LoVo (cell line): ENCODE measurements at regions not wholly inside any gene's neighbourhood (a gene's known extent, or its start where the extent isn't known, plus 50 kb on each side); places are given as distances from the start of the nearest gene placed in this dataset.
"Not testable (repeated sequence)": the region's sequence is repeated elsewhere in the genome, so short reads cannot be mapped to it uniquely, and the experiment has no call there.

Source experiments
- DNase-seq: peaks from one replicate; pipeline ENCODE4 v3.0.0-alpha.2; 2016; ENCODE audit warnings: low spot score

- DNase-seq = no peak
These were observed 587.5 kb downstream of the CD109 start for GRCh38 chr6:74283532-74283931.

DNA sequence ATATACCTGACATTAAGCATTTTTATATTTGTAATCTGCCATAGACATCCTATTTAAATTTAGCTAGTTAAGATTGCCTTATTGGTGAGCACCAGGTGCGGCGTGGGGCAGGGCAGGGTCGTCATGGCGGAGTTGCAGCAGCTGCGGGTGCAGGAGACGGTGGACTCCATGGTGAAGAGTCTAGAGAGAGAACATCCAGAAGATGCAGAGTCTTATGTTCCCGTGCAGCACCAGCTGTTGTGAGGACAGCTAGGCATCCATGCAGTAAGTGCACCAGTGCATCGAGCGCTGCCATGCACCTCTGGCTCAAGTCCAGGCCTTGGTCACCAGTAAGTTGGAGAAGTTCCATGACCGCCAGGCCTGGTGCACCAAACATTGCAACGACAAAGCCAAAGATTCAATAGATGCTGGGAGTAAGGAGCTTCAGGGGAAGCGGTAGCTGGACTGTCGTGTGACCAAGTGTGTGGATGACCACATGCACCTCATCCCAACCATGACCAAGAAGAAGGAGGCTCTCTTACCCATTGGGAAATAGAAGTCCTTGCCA is 586.2 kb downstream of the CD109 start:
- DNase-seq = no peak

- DNase-seq = no peak
These were observed 584.2 kb downstream of the CD109 start for GRCh38 chr6:74280130-74280692.

GRCh38 chr6:74277777-74278186 is 581.8 kb downstream of the CD109 start:
- no peak for DNase-seq

DNA sequence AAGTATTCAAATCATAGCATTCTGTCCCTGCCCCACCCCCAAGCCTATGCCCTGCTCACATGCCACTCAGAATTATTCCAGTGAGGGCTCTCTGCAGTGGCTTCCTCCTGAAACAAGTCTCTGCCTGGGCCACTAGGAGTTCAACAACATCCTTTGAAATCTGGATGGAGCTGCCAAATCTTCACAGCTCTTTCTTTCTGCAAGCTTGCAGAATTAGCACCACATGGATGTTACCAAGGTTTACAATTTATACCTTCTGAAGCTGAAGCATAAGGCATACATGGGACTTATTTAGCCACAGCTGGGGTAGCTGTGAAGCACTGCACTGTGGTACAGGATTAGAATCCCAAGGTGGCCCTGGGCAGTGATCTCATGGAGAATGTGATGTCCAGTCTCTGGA is 577.5 kb downstream of the CD109 start:
- DNase-seq = no peak

GRCh38 chr6:74269600-74269858 is 573.5 kb downstream of the CD109 start:
- no peak for DNase-seq

DNA sequence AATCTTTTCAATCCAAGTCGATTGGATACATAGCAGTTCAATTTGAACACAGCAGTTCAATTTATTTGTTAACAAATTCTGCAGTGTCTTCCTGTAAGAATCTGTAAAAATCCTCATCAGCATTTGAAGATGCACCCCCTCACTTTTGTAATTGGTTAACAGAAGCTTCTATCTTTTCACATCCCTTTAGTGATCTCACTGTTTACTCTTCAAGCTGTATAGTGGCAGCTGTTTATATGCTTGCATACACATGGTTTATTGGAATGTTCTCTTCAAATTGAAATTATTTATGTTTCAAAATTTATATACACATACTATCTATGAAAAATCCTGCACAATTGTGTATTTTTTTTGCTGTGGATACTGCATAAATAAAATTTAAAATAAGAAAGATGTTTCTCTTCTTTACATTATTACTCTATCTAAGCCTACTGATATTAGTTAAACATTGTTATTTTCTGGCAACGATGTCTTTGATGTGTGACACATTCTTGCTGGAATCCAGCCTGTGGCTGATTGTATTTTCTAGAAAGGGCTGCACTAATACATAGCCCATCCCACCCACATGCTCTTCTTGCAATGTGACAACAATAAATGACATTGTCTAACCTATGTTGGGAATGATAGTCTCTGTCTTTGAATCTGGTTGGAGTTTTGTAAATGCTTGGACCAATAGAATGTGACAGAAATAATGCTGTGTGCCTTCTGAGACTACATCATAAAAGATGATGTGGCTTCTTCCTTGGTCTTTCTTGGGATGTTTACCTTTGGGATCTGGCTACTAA is 573.0 kb downstream of the CD109 start:
- no peak for DNase-seq

DNA sequence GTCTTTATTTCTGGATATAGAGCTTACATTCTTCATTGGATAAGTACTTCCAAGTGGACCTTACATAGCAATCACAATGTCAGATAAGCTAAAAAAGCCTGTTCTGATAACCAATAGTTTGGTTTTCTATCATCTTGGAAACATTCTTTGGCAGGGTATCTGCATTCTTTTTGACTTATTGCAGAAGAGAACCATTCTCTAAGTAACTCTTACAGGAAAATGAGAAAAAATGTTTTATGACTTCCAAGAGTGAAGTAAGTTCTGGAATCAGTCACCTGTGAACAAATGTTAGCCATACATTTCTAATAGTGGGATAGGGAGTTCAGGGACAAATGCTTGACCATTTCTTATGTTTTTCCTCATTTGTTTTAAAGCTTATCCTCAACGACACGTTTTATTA is 564.0 kb downstream of the CD109 start:
- DNase-seq = no peak

DNA sequence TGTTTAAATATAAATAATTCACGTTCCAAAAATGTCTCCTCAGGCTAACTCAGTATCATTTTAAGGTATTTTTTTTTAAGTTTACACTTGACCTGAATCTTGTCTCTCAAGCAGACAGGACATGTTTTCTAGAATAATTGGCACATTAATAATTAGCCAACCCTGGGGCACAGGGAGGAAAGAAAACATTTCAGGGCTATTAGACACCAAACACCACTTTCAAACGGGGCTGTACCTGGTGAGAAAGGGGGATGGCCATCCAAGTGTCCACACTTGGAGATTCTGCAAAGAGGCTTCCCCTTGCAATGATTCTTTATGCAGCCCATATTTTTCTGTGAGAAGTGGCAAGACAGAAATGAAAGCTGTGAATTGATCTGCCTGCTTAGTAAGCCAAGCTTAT is 560.8 kb downstream of the CD109 start:
- DNase-seq = no peak

- DNase-seq = no peak
These were observed 560.4 kb downstream of the CD109 start for GRCh38 chr6:74256381-74256780.

GRCh38 chr6:74255007-74255406 is 559.0 kb downstream of the CD109 start:
- not testable (repeated sequence) for DNase-seq

DNA sequence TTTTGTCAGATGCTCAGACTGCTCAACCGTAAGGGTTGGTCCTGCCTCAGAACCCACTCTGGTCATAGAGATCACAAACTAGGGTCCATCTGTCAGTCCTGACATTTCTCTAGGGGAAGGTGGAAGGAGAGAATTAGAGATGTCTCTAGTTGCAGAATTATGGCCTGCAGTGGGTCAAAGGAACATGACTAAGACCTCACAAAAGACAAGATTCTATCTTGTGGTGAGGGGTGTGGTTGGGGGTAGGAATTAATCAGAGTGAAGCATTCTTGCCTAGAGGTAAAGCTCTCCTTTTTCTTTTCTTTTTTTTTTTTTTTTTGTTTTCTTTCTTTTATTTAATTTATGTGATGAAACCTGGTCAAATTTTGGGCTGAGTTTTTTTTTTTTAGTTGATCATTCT is 558.1 kb downstream of the CD109 start:
- not testable (repeated sequence) for DNase-seq

DNA sequence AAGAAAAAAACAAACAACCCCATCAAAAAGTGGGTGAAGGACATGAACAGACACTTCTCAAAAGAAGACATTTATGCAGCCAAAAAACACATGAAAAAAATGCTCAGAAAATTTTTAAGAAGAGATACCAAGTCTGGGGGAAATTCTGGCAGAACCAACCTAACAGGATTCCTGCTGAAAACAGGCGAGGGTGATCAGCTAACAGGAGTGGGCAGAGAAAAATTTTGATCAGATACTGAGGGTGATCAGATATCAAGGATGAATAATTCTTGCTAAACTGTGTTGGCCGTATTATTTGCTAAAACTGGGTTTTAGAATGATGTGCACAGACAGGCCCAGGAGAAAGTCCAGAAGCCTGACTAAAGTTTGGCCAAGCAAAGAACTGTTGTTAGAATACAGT is 557.3 kb downstream of the CD109 start:
- DNase-seq = no peak

DNA sequence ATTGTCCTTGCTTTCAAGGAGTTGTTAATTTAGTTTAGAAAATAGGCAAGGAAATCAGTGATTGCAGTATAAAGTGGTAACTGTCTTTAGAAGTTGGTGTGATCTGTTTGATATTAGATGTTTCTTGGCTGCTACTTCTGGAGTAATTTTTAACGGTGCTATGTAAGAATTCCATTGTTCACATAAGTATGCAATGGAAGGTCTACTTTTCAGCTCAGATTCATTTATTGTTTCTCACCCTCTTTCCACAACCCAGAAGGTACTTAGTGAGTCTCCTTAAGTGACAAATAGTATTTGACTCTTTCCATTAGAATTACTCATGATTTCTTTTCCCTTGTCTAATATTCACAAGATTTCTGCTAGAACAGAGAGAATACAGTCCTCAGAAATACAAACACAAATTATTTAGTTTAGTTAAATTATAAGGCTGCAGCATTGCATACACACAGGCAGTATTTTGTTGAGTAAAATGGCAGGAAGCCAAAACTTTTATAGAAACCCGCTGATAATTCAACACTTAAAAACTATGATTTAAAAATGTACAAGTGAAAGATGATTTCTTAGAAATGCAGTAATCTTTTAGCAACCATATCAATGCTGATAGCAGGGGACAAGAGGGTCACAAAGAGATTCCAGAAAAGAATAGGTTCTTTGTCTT is 554.3 kb downstream of the CD109 start:
- DNase-seq = no peak

DNA sequence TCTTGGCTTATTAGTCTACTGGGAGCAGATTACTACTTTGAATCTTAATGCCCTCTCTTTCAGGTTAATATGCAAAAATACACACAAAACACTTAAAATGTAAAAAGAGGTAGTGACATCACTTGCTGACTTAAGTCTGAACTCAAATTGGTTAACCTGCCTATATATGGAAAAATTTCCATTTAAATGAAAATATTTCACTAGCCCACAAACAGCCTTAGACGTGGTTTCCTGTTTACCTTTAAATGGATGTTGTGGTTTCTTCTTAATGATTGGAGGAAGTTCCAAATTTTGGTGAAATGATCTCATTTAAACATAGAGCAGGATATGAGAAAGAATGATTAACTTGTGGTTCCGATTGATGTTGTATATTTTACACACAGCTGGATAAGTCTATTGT is 553.7 kb downstream of the CD109 start:
- DNase-seq = no peak

DNA sequence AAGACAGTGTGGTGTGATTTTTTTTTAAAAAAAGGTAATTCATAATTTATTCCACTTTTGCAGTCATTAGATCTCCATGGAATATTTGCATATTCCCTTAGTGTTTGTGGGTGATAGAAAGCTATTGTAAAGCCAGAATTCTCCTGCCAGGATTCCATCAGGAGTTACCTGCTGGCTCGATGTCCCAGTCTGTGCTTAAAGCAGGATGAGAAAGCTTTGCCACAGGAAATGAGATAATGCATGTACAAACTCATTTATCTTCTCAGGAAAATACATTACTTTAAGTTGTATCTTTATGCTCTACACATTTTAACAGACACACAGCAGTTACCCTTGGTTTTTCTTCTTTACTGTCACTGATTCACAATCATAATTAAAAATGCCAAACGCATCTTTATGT is 553.0 kb downstream of the CD109 start:
- no peak for DNase-seq

DNA sequence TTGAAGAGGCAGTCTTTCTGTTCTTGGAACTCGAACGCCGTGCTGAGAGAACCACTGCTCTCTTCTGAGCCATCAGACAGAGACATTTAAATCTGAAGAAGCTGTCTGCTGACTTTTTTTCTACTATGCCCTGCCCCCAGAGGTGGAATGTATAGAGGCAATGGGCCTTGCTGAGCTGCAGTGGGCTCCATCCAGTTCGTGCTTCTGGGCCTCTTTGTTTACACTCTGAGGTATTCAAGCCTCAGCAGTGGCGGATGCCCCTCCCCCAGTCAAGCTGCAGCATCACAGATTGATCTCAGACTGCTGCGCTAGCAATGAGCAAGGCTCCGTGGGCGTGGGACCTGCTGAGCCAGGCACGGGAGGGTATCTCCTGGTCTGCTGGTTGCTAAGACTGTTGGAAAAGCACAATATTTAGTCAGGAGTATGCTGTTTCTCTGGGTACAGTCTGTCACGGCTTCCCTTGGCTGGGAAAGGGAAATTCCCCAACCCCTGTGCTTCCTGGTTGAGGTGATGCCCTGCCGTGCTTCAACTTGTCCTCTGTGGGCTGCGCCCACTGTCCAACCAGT is 526.8 kb downstream of the CD109 start:
- no peak for DNase-seq

- DNase-seq = no peak
These were observed 518.0 kb downstream of the CD109 start for GRCh38 chr6:74213995-74214394.

DNA sequence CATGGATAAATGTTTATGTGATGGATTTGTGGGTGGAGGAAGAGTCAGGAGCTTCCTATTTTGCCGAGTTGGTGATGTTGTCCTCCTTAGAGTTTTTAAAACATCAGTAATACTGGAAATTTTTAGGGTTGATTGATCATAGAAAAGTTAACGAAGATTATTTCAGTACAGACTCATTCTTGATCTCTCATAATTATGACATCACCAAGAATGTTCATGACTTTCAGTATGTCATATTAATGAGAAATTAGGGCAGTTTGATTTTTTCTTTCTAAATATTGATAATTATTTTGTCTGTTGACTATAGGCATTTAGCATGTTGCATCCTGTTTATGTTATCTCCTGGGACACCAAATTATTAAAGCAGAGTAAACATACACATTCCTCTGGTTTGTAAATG is 512.2 kb downstream of the CD109 start:
- no peak for DNase-seq

- DNase-seq = no peak
These were observed 503.4 kb downstream of the CD109 start for GRCh38 chr6:74199215-74199915.

DNA sequence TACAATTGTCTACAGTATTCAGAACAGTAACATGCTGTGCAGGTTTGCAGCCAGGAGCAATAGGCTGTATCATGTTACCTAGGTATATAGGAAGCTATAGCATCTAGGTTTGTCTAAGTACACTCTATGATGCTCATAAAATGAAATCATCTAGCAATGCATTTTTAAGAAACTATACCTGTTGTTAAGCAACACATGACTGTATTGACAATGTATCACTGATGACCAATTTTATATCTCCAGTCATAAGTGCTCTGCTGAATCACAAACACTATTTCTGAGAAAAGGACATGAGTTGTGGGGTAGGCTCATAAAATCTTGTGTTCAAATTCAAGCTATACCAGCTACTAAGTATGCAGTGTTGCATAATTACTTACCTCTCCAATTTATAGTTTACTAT is 501.3 kb downstream of the CD109 start:
- no peak for DNase-seq

- DNase-seq = no peak
These were observed 491.8 kb downstream of the CD109 start for GRCh38 chr6:74187811-74188210.

DNA sequence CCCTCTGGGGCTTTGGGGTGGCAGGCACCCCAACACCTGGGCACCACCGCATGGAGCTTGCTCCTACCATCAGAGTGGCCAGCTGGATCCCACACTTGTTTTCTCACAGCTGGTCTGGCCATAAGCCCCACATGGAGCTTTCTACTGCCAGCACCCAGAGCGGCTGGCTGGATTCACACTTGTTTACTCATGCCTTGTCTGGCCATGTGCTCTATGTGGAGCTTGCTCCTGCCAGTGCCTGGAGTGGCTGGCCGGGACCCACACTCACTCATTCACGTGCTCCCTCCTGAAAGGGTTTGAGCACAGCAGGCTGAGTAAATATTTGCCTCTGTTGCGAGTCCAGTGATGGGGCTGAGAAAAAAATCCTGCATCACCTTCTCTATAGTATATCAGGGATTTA is 487.0 kb downstream of the CD109 start:
- DNase-seq = no peak
